ENCODE measurements at regions not wholly inside any gene's neighbourhood (a gene's known extent, or its start where the extent isn't known, plus 50 kb on each side); places are given as distances from the start of the nearest gene placed in this dataset.

GRCh38 chrX:5549512-5549911 is 679.2 kb downstream of the NLGN4X start:
- no peak for FAIRE-seq

DNA sequence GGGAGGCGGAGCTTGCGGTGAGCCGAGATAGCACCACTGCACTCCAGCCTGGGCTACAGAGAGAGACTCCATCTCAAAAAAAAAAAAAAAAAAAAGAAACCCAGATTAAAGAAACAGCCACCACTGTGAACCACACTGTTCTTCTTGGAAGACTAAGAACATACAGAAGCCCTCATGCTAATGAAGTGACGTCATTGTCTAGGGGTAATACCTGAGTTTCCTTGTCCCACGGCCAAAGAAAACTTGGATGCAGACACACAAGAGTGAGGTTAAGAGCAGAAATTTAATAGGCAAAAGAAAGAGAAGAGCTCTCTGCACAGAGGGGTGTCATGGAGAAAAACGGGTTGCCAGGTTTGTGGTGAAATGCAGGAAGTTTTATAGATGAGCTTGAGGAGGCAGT is 691.6 kb downstream of the NLGN4X start:
- FAIRE-seq: no peak
- DNase-seq (ENCODE audit: insufficient read length, low spot score): no peak

More at GRCh38 chrX:5549512-5549911, 679.2 kb downstream of the NLGN4X start:
- DNase-seq (ENCODE audit: insufficient read length, low spot score): no peak

GRCh38 chrX:5536261-5536660 is 692.4 kb downstream of the NLGN4X start:
- DNase-seq (ENCODE audit: insufficient read length, low spot score) (no peak), FAIRE-seq (no peak)

DNA sequence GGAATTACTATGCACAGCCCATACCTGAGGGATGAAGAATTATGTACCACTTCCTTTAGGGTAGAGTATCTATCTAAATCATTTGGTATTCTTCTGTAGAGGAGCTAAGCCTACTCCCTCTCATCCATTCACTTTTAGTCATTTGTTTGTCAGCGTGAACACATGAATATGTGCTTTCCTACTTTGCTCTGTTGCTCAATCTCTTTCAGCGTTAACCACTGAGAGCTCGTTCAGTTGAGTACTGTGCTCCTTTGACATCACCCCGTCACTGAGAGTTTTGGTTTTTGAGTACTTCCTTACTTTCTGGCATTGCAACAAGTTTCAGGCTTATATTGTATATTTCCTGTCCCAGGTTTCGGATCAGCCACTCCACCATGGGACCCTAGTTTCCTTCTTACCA is 700.6 kb downstream of the NLGN4X start:
- DNase-seq (ENCODE audit: insufficient read length, low spot score) (no peak), FAIRE-seq (no peak)

- FAIRE-seq: no peak
Measured at GRCh38 chrX:5526191-5526590, 702.5 kb downstream of the NLGN4X start.

DNA sequence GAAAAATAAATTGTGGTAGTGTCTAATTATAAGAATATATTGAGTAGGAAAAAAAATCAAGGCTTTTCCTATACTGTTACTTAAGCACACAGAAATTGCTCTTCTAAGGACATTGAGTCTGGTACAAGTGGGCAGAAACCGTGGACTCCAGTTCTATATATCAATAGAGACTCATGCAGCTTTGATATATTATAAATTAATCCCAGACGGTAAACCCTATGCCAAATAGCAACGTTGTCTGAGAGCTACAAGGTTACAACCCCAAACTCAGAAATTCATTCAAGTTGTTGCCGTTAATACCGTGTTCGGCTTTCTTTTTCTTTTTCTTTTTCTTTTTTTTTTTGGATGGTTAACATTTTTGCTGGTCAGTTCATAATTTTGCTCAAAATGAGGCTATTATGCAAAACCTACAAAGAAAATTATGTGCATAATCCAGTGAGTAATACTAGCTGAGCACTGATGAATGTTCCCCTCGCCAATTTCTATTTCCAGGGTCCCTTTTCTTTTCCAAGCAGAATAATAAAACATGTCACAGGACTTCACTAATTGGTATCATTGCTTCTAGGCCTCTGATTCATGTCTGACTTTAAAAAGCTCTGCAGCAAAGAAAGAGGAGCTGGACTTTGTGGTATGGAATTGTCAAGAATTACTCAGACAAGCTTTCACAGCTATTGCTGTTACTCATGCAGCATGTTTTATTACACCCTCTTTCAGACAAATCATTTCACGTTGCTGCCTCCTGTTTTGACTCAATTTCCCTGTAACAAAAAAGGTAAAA is 737.7 kb downstream of the NLGN4X start:
- no peak for FAIRE-seq
- no peak for DNase-seq (ENCODE audit: insufficient read length, low spot score)

More at GRCh38 chrX:5526191-5526590, 702.5 kb downstream of the NLGN4X start:
- no peak for DNase-seq (ENCODE audit: insufficient read length, low spot score)

DNA sequence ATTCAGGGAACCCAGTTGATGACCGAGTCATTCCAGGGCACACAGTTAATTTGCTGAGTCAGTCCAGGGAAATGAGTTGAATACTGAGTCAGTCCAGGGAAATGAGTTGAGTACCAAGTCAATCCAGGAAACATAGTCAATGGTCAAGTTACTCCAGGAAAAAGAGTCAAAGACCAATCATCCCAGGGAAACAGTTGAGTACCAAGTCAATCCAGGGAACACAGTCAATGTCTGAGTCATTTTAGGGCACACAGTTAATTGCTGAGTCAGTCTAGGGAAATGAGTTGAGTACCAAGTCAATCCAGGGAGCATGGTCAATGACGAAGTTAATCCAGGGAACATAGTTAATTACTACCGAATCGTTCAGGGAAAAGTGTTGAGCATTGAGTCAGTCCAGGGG is 754.4 kb downstream of the NLGN4X start:
- DNase-seq (ENCODE audit: insufficient read length, low spot score) (no peak), FAIRE-seq (no peak)

DNA sequence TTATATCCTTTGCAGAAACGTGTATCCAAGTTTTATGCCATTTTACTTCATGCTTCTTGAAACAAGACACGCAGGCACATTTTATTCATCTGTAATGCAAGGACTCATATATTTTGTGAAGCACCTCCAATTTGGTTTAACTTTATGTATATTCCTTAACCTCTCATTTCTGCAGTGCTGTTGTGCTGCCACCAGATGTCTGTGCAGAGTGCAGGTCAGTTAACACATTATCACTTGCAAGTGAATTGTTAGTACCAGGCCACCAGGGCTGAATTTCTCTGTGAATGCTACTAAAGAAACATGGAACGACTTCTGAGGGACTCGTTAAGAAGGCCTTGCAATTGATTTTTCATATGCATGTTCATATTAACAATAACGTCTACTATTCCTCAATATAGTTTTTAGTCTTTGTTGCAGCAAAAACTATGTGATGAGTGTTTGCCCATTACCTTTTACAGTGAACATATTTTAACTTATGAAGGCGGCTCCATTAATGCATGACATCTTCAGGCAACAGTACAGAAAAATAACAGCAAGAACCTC is 770.3 kb downstream of the NLGN4X start:
- FAIRE-seq: no peak

DNA sequence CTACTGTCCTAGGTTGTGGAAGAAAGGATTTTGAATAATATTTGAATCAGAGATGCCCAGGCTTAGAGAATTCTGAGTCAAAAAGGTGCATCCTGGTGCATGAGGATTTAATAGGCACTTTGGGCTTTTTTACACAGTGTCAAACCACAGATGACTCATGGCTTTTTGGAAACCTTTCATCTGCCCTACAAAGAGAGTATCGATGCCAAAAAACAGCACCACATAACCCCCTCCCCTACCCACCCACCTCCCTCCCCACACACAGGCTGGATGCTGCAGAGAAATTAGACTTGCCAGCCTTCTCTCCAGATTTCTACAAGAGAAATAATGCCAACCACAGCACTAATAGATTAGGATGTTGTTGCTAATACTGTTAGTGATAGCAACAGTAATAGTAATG is 779.3 kb downstream of the NLGN4X start:
- no peak for DNase-seq (ENCODE audit: insufficient read length, low spot score)
- no peak for FAIRE-seq

More for the DNA sequence above, 770.3 kb downstream of the NLGN4X start:
- DNase-seq (ENCODE audit: insufficient read length, low spot score): no peak

DNA sequence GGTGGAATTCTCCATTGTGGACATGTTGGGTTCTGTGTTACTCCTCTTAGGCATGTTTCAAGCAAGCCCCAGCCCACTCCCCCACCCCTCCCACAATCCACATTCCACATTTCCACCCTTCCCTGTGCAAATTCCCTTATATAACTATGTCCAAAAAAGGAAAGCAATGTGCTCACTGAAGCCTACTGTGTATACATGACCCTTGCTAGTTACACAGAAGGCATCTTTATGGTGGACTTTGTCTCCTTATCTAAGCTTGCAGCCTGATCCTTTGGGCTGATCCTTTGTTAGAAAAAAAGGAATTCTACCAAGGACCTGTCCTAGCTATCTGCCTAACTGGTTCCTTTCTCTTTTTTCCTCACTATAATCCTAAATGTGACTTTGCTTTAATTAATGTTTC is 796.8 kb downstream of the NLGN4X start:
- DNase-seq (ENCODE audit: insufficient read length, low spot score) (no peak), FAIRE-seq (no peak)

DNA sequence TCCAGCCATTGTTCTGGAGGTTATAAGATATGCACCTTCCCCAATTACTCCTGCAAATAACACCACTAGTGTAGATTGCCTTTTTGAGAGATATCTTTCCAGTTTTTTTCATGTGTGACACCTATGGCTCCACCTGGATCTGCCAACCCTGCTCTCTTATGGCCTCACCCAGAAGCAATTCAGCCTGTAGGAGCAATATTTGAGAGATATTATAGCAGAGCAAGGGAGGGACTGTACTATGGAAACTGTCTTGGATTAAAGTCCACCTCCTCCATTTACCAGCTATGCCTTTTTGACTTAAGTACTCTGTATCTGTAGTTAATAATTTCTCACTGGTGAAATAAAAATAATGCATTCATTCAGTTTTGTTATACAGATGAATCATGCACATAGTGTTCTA is 803.5 kb downstream of the NLGN4X start:
- FAIRE-seq (no peak), DNase-seq (ENCODE audit: insufficient read length, low spot score) (no peak)

- FAIRE-seq (no peak), DNase-seq (ENCODE audit: insufficient read length, low spot score) (no peak)
Measured at GRCh38 chrX:5417381-5417780, 811.3 kb downstream of the NLGN4X start.

GRCh38 chrX:5415738-5416137 is 812.9 kb downstream of the NLGN4X start:
- DNase-seq (ENCODE audit: insufficient read length, low spot score) (no peak), FAIRE-seq (no peak)

DNA sequence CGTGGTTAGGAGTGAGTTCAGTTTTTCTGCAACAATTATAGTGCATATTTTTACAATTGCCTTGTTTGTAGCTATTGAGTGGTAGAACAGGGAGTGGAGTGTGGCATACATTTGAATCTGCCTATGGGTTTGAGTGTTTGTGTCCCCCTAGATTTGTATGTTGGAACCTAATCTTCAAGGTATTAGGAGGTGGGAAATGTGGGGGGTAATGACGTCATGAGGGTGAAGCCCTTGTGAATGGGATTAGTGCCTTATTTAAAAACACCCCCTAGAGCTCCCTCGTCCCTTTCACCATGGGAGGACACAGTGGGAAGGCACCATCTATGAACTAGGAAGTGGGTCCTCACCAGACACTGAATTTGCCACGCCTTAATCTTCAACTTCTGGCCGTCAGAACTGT is 819.6 kb downstream of the NLGN4X start:
- FAIRE-seq: no peak
- DNase-seq (ENCODE audit: insufficient read length, low spot score): no peak

GRCh38 chrX:5402461-5402860 is 826.2 kb downstream of the NLGN4X start:
- FAIRE-seq: no peak

GRCh38 chrX:5399403-5399802 is 829.3 kb downstream of the NLGN4X start:
- no peak for FAIRE-seq
- no peak for DNase-seq (ENCODE audit: insufficient read length, low spot score)

More at GRCh38 chrX:5402461-5402860, 826.2 kb downstream of the NLGN4X start:
- DNase-seq (ENCODE audit: insufficient read length, low spot score): no peak

- DNase-seq (ENCODE audit: insufficient read length, low spot score) (no peak), FAIRE-seq (no peak)
Measured at GRCh38 chrX:5397409-5397808, 831.3 kb downstream of the NLGN4X start.

GRCh38 chrX:5390376-5390775 is 838.3 kb downstream of the NLGN4X start:
- DNase-seq (ENCODE audit: insufficient read length, low spot score) (no peak), FAIRE-seq (no peak)

DNA sequence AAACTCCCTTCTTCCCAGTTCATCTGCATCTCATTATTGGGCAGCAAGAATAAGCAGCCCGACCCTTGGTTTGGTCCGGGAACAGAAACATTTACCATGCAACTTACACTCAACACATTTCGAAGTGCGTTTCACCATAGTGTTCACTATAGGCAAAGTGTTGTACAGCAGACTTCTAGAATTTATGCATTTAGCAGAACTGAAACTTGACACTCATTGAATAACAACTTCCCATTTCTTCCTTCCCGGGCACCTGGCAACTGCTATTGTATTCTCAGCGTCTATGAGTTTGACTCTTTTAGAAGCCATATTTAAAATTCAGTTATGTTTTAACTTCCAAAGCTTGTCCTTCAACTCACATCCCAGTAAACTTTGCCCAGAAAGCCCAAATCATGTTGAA is 840.6 kb downstream of the NLGN4X start:
- FAIRE-seq: no peak
- no peak for DNase-seq (ENCODE audit: insufficient read length, low spot score)

DNA sequence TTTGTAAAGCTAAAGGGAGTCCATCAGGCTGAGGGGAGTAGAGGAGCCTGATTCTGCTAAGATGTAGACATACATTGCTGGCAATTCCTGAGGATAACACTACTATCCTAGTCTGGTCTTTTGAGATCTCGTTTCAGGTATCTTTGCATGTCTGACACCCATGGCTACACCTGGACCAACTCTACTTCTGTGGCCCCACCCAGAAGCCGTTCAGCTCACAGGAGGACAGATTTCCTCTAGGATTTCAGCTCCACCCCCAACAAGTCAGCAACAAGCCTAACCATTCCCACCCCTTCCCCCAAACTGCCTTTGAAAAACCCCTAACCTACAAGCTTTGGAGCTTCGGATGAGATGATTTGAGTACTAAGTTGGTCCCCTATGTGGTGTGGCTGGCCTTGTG is 848.2 kb downstream of the NLGN4X start:
- no peak for FAIRE-seq

GRCh38 chrX:5341902-5342301 is 886.8 kb downstream of the NLGN4X start:
- FAIRE-seq: no peak
- no peak for DNase-seq (ENCODE audit: insufficient read length, low spot score)

More for the DNA sequence above, 848.2 kb downstream of the NLGN4X start:
- DNase-seq (ENCODE audit: insufficient read length, low spot score): no peak

- no peak for FAIRE-seq
- DNase-seq (ENCODE audit: insufficient read length, low spot score): no peak
Measured at GRCh38 chrX:5337160-5337559, 891.5 kb downstream of the NLGN4X start.

All from HTR-8/SVneo (cell line).